ENCODE measurements at regions not wholly inside any gene's neighbourhood (a gene's known extent, or its start where the extent isn't known, plus 50 kb on each side); places are given as distances from the start of the nearest gene placed in this dataset.
A peak's percentile ranks its signal among the peaks of the same experiment; 100 is the strongest.
"Not testable (repeated sequence)": the region's sequence is repeated elsewhere in the genome, so short reads cannot be mapped to it uniquely, and the experiment has no call there.

- no peak for DNase-seq
Measured at GRCh38 chr3:8020047-8020841, 481.4 kb upstream of the LMCD1 start.

- no peak for DNase-seq
Measured at GRCh38 chr3:8027954-8028353, 473.7 kb upstream of the LMCD1 start.

- no peak for DNase-seq
Measured at GRCh38 chr3:8050283-8050682, 451.3 kb upstream of the LMCD1 start.

GRCh38 chr3:8052659-8053058, 449.0 kb upstream of the LMCD1 start:
- DNase-seq: no peak

- DNase-seq: not testable (repeated sequence)
Measured at GRCh38 chr3:8068135-8068534, 433.5 kb upstream of the LMCD1 start.

- no peak for DNase-seq
Measured at GRCh38 chr3:8069471-8069870, 432.2 kb upstream of the LMCD1 start.

GRCh38 chr3:8070011-8070410, 431.6 kb upstream of the LMCD1 start:
- DNase-seq: no peak

- DNase-seq: not testable (repeated sequence)
Measured at GRCh38 chr3:8074740-8075139, 426.9 kb upstream of the LMCD1 start.

GRCh38 chr3:8077126-8077525, 424.5 kb upstream of the LMCD1 start:
- DNase-seq: no peak

GRCh38 chr3:8080464-8080863, 421.2 kb upstream of the LMCD1 start:
- DNase-seq: no peak

- no peak for DNase-seq
Measured at GRCh38 chr3:8085498-8085897, 416.1 kb upstream of the LMCD1 start.

- no peak for DNase-seq
Measured at GRCh38 chr3:8087951-8088350, 413.7 kb upstream of the LMCD1 start.

GRCh38 chr3:8094415-8094814, 407.2 kb upstream of the LMCD1 start:
- no peak for DNase-seq

GRCh38 chr3:8095724-8096123, 405.9 kb upstream of the LMCD1 start:
- DNase-seq: no peak

- no peak for DNase-seq
Measured at GRCh38 chr3:8097690-8098089, 403.9 kb upstream of the LMCD1 start.

- no peak for DNase-seq
Measured at GRCh38 chr3:8103954-8104353, 397.7 kb upstream of the LMCD1 start.

- no peak for DNase-seq
Measured at GRCh38 chr3:8106921-8107320, 394.7 kb upstream of the LMCD1 start.

GRCh38 chr3:8110966-8111798, 390.4 kb upstream of the LMCD1 start:
- peak; percentile 3 for DNase-seq

GRCh38 chr3:8112587-8112986, 389.0 kb upstream of the LMCD1 start:
- no peak for DNase-seq

GRCh38 chr3:8113626-8114025, 388.0 kb upstream of the LMCD1 start:
- no peak for DNase-seq

- DNase-seq: no peak
Measured at GRCh38 chr3:8128686-8129085, 372.9 kb upstream of the LMCD1 start.

GRCh38 chr3:8136553-8136952, 365.1 kb upstream of the LMCD1 start:
- no peak for DNase-seq

GRCh38 chr3:8143186-8143585, 358.4 kb upstream of the LMCD1 start:
- no peak for DNase-seq

GRCh38 chr3:8145661-8146060, 356.0 kb upstream of the LMCD1 start:
- DNase-seq: no peak
